Activated CD4-positive, alpha-beta T cell treated with anti-CD3 and anti-CD28 coated beads, Interleukin-10, Interleukin-2, amounts not matched to agents 100 ng/mL and 50 ng/mL, durations not matched to agents 16 hours and 8 hours (primary cell): ENCODE measurements at regions not wholly inside any gene's neighbourhood (a gene's known extent, or its start where the extent isn't known, plus 50 kb on each side); places are given as distances from the start of the nearest gene placed in this dataset.
"Not testable (repeated sequence)": the region's sequence is repeated elsewhere in the genome, so short reads cannot be mapped to it uniquely, and the experiment has no call there.

Source experiments
- DNase-seq: peaks from one replicate; pipeline ENCODE4 v3.0.0-alpha.2; 2020

DNA sequence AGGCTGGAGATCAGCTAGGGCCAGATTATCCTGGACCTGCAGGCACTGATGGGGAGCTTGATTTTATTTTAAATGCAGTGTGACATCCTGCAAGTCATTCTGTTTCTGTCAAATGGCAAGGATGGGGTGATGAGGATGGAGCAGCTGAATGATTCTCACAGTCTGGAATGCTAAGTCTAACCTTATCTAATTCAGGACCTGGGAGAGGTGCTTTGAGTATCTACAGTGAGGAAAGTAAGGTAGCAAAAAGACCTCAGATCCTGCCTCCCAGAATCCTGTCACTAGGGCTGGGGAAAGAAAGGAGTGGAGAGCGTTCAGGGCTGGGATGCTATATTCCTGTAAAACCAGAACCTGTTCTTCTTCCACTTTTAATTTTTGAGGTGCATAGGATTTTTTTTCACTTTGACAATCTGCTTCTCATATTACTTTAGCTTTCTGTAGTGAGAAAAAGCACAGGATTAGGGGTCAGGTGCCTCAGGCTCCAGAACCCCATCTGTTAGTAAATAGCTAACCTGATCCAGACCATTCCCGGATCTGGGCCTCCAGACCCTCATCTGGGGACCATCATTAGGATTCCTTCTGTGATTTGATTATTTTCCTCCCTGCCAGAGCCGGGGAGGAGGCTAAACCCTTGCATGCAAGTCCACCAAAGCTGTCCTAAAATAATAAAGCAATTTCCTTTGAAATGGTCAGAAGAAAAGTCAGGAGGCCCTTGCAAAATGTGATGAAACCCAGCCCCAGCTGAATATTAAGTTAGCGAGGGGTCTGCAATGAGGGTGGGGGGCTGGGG is 54.7 kb downstream of the ASCL1 start:
- no peak for DNase-seq

DNA sequence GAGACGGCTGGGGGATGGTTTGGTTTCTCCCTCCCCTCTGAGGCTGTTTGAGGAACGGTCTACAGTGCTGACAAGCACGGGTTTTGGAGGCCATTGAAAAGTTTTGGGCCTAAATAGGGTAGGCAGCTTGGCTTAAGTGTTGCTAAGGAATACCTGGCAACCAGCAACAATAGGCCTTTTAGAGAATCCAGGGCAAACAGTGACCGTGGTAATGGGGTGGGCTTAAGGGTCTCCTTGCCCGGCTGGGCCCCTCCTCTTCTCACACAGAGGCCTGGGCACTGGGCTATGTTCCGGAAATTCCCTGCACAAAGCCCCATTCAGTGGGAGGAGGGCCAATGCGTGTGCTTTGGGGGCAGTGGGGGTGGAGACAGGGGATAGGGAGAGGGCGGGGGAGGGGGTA is 55.4 kb downstream of the ASCL1 start:
- DNase-seq: no peak

DNA sequence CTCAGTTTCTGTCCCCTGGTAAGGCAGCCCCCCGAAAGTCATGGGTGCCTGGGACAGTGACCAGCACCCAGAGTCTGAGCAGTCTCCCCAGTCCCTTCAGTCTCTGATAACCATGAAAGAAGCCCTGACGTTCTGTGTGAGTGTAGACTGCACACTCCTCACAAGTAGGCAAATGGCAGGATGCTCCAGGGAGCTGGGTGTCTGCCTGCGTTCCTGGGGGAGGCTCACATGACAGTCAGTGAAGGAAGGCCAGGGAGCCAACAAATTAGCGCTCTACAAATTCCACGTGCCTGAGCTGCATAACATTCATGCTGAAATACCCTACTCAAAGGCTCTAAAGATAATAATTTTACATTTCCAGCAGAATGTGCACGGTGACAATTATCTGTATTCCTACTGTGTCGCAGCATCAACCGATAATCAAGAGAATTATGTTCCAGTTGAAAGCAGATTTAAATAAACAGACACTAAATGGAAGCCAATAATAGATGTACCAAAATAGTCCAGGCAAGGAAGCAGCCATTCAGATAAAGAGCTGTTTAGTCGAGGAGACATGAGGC is 56.3 kb downstream of the ASCL1 start:
- DNase-seq: no peak

DNA sequence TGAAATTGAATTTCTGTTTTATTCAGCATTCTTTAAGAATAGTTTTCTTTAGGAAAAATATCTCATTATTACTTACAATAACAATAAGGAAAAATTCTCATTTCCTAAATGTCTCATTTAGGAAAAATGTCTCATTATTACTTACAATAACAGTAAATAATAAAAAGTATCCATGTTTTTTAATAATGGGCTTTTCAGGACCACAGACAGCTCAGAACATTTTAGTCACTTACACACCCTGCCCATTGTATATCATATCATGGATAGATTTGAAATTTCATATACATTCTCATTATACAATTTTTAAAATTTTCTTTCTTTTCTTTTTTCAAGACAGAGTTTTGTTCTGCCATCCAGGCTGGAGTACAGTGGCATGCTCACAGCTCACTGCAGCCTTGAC is 58.9 kb downstream of the ASCL1 start:
- DNase-seq: no peak

DNA sequence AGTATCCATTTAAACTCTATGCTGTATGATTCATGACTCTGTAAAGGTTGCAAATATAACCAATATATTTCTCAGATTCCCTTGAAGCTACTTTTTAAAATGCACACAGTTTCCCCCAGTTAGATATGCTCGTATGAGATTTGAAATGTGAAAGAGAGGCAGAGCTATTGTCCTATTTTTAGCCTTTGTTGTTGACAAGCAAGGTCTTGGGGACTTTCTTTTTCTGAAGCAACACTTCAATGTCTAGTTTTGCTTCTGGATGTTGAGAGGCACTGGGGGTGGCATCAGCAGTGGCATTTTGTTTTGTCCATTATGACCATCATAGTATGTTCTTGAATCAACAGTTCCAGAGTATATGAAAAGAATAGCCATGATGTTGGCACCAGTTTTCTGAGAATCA is 63.4 kb downstream of the ASCL1 start:
- DNase-seq: no peak

DNA sequence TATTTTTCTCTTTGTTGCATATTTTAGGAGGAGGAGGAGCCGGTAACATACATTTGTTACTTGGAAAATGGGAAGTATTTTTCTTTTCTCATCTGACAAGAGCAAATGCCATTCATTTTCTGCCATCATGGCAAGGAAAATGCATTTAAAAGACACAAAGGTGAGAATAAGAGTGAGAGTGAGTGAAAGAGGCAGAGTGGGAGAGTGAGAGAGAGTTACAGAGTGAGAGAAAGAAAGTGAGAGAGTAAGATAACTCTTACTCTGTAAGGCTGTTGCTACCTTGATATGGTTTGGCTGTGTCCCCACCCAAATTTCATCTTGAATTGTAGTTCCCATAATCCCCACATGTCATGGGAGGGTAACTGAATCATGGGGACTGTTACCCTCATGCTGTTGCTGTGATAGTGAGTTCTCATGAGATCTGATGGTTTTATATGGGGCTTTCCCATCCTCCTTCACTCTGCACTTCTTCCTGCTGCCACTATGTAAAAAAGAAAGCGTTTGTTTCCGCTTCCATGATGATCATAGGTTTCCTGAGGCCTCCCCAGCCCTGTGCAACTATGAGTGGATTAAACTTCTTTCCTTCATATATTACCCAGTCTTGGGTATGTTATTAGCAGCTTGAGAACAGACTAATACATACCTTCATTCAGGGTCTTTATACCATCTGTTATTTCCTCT is 64.2 kb downstream of the ASCL1 start:
- DNase-seq: no peak

DNA sequence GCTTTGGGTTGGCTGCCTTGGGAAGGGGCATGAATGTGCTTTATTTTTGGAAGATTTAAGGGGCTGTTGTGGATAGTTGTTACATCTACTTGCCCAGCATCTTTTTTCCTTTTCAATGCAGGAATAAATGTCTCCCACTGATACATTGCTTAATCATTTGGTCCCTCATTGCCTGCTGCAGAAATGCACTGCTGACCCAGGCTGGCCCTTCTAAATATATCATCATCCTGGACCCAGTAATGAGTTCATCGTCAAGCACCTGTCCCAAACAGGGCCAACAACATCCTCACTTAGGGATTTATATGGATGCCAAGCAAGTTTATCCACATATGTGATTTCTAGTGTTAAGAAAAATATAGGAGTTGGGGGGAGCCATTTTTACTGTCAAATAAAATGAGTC is 67.2 kb downstream of the ASCL1 start:
- DNase-seq: no peak

DNA sequence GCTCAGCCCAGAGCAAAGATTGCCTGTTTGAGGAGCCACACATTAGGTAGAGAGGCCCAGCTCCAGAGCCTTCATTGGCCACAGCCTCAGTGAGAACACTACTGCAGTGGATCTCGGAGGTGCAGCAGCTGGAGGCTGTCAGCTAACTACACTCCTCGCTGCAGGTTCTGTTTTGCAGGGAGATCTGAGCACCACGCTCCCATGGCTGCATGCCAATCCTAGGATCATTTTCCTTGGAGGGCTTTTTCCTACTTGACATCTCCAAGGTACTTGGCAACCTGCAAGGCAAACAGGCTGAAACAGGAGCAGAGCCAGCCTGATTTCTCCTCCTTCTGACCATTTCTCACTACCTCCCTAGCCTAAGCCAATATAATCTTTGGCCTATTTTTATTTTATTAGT is 69.2 kb downstream of the ASCL1 start:
- not testable (repeated sequence) for DNase-seq

DNA sequence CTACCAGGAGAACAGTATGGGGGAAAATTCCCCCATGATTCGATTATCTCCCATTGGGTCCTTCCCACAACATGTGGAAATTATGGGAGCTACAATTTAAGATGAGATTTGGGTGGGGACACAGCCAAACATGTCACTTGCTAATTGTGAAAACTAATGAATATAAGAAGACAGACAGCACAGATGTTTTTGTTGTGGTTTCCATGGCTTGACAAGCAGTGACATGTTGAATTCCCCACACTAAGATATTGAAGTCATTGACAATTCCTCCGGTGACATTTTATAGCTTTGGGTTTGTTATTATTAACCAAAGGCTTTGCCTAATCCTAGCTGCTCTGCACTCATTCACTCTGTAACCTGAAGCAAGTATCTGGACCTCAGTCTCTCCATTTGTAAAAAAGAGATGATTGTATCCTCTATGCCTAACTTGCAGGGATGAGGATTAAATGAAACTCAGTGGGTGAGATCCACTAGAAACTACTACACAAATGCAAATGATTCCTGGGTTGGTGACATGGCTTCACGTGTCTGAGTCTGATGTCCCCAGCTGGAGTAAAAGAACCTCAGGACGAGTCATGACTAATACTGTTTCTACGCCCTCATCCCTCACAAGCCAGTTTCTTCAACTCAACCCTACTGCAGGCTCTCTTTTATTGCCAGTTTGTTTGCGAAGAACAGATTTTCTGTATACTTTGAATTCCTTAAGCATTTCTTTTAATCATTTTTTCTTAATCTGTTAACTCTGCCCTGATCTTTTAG is 71.6 kb downstream of the ASCL1 start:
- no peak for DNase-seq

DNA sequence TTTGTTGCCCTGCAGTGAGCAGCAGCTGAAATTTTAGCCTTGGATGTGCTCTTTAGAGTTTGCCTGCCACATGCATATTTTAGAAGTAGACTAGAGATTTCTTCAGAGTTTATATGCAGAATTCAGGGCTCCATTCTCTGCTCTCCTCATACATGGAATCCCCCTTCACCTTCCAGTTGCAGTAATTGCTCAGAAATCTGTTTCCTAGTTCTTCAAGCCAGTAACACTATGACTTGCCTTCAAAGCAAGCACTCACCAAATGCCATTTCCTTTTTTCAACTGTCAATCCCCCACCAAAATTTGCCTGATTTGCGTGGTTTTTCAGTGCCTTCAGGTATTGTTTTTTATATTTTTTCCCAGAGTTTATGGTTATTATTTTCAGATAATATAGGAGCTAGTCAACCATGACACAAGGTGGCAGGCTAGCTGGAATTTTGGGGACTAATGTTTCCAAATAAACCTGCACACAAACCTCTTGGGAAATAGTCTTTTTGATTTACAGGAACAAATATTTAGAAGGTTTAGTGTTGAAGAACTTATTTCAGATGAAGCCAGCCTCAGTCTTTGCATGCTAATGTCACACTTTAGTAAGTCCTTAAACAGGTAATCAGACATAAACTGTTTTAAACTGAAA is 79.2 kb downstream of the ASCL1 start:
- DNase-seq: peak; percentile 10

DNA sequence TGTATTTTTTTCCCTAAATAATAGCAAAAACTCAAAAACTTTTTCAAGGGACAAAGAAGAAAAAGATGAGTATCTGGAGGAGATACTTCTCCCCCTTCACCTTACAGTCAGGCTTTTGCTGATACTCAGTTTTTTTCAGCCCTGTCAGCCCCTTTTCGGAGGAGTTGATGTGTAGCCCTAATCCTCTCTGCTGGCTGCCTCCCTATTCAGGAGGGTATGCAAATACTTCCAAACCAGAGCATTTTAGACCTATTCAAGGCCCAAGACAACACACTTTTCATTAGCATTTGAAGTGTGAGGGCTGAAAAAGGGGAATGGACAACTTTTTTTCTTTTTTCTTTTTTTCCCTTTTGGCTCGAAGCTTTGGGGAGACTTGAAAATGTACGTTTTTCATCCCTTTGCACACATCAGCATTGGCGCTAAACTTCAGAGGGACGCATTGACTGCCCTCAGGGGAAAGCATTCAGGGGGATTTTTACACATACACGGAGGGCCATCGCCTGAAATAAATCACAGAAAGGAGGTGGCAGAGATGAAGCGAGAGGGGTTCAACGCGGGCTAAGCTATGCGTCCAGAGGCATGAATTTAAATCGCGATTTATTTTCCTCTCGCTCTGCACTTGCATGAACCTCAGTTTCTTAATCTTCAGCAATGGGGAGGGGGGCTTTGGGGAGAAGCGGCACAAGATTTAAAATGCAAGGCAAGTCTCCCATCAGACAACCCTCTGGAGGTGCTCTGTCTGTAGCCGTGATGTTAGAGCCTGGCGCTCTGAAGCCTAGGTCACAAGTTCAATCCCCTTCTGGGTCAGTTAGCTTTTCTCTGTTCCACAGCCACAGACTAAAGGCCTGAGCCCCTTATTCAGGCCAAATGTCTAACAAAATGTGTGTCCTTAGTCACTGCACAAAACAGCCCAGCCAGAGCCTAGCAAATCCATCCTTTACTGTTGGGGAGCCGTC is 86.3 kb downstream of the ASCL1 start:
- DNase-seq: no peak

DNA sequence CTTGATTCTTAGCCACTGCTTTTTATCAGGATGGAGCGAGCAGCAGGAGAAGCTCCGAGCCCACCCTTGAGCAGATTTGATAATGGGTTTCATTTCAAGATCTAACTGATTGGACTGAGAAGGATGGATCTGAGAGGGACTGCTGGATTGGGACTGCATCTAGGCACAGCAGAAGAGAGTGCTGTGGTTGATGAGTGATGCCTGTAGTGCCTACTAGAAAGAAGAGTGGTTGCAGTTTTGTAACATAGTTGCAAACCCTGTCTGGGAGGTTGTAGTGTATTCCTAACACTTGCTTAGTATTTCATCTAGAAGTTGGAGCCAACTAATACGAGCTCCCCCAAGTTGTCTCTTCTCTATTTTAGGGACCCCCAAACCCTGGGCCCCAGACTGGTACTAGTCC is 88.7 kb downstream of the ASCL1 start:
- no peak for DNase-seq

DNA sequence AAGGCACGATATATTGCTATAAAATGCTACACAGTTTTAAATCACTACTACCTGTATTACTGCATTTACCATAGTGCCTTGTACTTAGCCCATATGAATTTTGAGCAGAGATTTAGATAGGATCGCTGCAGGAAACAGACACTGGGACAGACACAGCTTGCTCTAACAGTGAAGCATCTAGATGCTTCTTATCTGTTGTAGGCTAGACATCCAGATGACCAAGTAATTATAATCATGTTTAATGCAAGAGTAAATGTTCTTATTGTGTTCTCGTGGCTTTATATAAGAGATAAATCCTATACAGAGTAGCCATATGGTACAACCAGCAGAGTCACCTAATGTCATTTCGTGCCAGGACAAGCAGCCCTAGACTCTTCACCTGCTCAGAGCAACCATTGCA is 92.8 kb downstream of the ASCL1 start:
- no peak for DNase-seq

DNA sequence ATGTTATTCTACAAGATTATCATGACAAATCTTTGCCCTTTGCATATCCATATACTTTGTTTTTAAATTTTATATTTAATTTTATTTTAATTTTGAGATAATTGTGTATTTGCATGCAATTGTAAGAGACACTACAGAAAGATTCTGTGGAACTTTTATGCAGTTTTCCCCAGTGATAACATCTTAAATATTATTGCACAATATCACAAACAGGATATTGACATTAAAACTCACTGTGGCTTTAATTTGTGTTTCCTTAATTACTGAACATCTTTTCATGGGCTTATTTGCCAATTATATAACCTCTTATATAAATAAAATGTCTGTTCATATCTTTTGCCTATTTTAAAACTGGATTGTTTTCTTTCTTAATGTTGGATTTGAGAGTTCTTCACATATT is 95.6 kb downstream of the ASCL1 start:
- no peak for DNase-seq

DNA sequence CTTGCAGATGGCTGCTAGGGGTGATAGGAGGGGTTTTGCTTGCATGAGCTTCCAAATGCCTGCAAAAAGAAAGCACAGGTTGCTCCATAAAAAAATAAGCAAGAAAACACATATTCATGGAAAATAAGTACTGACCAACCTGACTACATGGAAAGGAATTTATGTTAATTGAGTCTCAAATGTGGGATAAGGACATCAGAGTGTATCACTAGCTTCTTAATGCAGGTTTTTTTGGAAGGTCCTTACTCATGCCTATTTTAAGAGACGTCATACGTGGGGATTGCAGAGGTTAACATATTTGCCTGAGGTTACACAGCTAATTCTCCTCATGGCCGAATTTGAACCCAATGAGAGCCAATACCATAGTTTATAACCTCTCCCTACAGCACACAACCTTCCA is 116.2 kb downstream of the ASCL1 start:
- no peak for DNase-seq

DNA sequence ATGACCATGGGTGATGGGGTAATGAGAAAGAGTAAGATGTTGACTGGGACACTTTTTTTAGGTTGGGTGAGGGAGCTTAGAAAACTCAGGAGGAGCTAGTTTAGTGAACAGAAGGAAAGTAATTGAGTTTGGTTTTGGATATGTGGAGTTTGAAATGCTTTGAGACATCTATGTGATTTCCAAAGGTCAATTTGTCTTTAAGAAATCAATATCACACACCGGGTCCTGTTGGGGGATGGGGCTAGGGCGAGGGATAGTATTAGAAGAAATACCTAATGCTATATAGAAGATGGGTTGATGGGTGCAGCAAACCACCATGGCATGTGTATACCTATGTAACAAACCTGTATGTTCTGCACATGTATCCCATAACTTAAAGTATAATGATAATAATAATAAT is 118.4 kb downstream of the ASCL1 start:
- DNase-seq: no peak

DNA sequence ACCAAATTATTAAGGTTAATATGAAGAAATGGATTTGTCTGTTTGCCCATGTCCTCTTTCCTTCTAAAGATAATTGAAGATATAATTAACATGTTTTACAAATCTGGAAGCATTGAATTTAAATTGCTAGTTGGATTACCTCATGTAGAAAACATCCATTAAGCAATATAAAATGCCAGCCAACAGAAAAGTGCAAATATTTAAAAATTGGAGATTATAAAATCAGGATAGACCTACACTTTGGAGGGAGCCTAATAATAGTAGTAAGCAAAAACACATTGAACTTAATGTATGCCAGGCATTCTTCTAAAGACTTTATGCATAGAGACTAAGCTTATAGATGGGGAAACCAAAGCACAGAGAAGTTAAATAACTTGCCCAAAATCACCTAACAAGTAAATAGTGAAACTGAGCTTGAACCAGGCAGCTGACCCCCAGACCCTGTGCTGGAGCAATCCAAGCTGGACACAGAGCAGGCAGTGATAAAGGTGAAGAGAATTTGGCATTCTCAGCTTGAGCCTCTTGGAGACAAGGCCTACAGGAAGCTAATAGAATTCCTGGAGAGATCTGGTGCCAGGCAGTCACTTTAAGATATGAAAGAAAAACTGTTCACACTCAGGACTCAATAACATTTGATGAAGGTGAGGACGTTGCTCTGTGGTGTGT is 119.8 kb downstream of the ASCL1 start:
- no peak for DNase-seq

DNA sequence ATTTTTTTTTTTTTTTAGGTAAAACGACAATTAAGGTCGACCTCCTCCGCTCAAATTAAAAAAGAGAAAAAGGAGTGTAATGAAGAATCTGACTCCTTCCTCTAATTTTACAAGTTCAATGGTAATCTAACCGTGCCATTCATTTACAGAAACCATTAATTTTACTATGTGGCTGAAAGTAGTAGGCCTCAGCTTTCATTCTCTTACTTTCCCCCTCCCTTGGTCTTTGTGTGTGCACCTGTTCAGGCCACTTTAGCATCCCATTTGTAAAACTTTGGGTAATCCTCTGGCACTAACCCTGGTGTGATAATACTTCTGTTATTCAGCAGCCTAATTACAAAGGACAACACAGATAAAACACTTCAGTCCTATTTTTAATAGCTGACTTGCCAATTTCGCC is 128.1 kb downstream of the ASCL1 start:
- no peak for DNase-seq

DNA sequence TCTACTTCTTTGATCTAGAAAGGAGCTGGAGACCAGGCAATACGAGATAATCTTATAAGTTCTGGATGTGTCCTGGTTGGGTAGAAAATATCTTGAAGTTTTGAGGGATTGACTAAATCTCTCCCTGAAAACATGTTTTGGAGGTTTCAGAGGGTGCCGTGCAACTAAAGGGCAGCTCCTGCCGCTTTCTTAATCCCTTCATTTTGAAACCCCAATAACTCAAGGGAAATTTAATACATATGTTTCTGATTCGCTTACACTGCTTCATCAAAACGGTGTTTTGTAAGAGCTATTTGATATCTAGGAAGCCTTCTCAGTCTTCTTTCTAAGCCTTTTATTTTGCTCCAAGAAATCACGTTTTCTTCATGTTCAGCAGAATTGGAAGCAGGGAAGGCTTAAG is 129.0 kb downstream of the ASCL1 start:
- no peak for DNase-seq

DNA sequence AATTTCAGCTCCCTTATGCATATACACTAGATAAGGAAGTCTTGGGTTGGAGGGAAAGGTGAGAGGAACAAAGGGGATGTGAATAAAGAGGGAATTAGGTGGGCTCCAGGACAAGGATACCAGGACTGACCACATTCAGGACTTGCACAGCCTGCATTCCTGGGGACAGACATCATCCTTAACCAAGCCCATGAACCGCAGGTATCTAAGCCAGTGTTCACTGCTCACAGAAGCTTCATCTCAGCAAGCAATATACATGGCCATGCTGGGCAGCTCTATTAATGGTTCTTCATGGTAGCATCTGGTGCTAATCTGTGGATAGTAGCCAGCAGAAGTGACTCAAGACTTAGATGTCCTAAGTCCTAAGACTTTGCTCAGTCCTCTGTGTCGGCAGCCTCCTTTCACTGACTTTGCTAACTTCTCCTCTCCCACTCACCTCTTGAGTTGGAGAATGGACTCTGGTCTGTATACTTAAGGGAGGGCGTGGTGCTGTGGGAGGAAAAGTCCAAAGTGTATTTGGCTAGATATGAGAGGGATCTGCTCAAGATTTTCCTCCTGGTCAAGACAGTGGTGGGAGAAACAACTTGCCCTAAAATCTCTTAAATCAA is 136.1 kb downstream of the ASCL1 start:
- no peak for DNase-seq

DNA sequence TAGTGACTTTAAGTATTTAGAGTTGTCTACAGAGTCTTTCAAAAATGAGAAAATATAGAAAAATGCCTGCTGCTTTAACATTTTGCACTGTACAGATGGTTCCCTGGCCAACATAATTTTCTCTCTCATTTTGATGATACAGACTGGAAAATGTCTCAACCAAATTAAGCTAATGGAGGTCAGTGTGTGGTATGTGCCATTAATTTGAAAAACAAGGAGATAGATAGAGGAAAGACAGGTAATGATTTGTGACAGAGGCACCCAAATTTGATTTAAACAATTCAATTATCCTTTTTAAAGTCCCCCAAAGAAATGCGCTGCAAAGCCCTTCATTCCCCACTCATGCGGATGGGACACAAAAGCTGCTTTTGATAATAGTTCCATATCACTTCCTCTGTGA is 140.0 kb downstream of the ASCL1 start:
- no peak for DNase-seq
